Neural progenitor cell (in vitro differentiated cells): ENCODE measurements at regions not wholly inside any gene's neighbourhood (a gene's known extent, or its start where the extent isn't known, plus 50 kb on each side); places are given as distances from the start of the nearest gene placed in this dataset.
A peak's percentile ranks its signal among the peaks of the same experiment; 100 is the strongest.

Experiments
- DNase-seq: peaks from one replicate; pipeline ENCODE4 v3.0.0-alpha.2; 2016; ENCODE audit warnings: low spot score
- H2AFZ ChIP-seq: fragments of 200-600 bp; sonication (generic); replicated peaks from 2 replicates; pipeline ENCODE4 v1.6.1; 2016; ENCODE audit warnings: antibody characterized with exemption
- H3F3A ChIP-seq: fragments of 200-600 bp; sonication (generic); 2 replicates; pipeline ENCODE4 v1.6.1; 2016; ENCODE audit warnings: antibody characterized with exemption, low read depth
- H3K27ac ChIP-seq: fragments of 200-600 bp; sonication (generic); 2 replicates; pipeline ENCODE4 v1.5.1; 2016; ENCODE audit warnings: mild to moderate bottlenecking
- H3K27me3 ChIP-seq: fragments of 200-600 bp; sonication (generic); 2 replicates; pipeline ENCODE4 v1.6.1; 2016; ENCODE audit warnings: mild to moderate bottlenecking, moderate library complexity
- H3K36me3 ChIP-seq: fragments of 200-600 bp; sonication (generic); 2 replicates; pipeline ENCODE4 v1.5.1; 2016
- H3K4me1 ChIP-seq: fragments of 200-600 bp; sonication (generic); 2 replicates; pipeline ENCODE4 v1.6.1; 2016; ENCODE audit warnings: mixed run types
- H3K4me2 ChIP-seq: fragments of 200-600 bp; sonication (generic); 2 replicates; pipeline ENCODE4 v1.6.1; 2016
- H3K4me3 ChIP-seq: fragments of 200-600 bp; sonication (generic); 2 replicates; pipeline ENCODE4 v1.5.1; 2016
- H3K79me2 ChIP-seq: fragments of 200-600 bp; sonication (generic); 2 replicates; pipeline ENCODE4 v1.6.1; 2016; ENCODE audit warnings: low read depth
- H3K9ac ChIP-seq: fragments of 200-600 bp; sonication (generic); 2 replicates; pipeline ENCODE4 v1.6.1; 2016
- H3K9me3 ChIP-seq: fragments of 200-600 bp; sonication (generic); 2 replicates; pipeline ENCODE4 v1.5.1; 2016; ENCODE audit warnings: low read depth
- H4K20me1 ChIP-seq: fragments of 200-600 bp; sonication (generic); 2 replicates; pipeline ENCODE4 v1.6.1; 2016; ENCODE audit warnings: low read depth
- H3K27ac Mint-ChIP-seq: 3 replicates; pipeline ENCODE4 v1.8.0; 2021; ENCODE audit warnings: mixed read lengths
- H3K27me3 Mint-ChIP-seq: 2 replicates; pipeline ENCODE4 v1.8.0; 2022; ENCODE audit warnings: low read depth, mild to moderate bottlenecking, inconsistent platforms, moderate library complexity, mixed read lengths; ENCODE audit not compliant: insufficient read depth
- H3K36me3 Mint-ChIP-seq: 3 replicates; pipeline ENCODE4 v1.8.0; 2021; ENCODE audit warnings: mixed read lengths
- H3K4me1 Mint-ChIP-seq: 3 replicates; pipeline ENCODE4 v1.8.0; 2021; ENCODE audit warnings: mixed read lengths
- H3K4me3 Mint-ChIP-seq: 3 replicates; pipeline ENCODE4 v1.8.0; 2021; ENCODE audit warnings: mild to moderate bottlenecking, moderate library complexity, mixed read lengths
- H3K9me3 Mint-ChIP-seq: 3 replicates; pipeline ENCODE4 v1.8.0; 2020; ENCODE audit warnings: mixed read lengths
- CTCF ChIP-seq: fragments of 200-600 bp; sonication (generic); IDR thresholded peaks from 2 replicates; pipeline ENCODE4 v1.5.1; 2017; ENCODE audit warnings: antibody characterized with exemption, mild to moderate bottlenecking
- EZH2 ChIP-seq: fragments of 200-600 bp; sonication (generic); IDR thresholded peaks from 2 replicates; pipeline ENCODE4 v1.6.1; 2017; ENCODE audit warnings: antibody characterized with exemption, mild to moderate bottlenecking, moderate library complexity
- EZH2phosphoT487 ChIP-seq: fragments of 200-600 bp; sonication (generic); IDR thresholded peaks from 2 replicates; pipeline ENCODE4 v1.6.1; 2017; ENCODE audit warnings: antibody characterized with exemption

GRCh38 chr10:111558211-111558610 is 481.4 kb downstream of the ADRA2A start:
- Histone ChIP-seq H2AFZ (no peak overlapping the region), H3F3A (no peaks in the 10 kb centered on the region), H3K4me3 (no peak overlapping the region), H3K9me3 (no peaks in the 10 kb centered on the region), H3K36me3 (no peaks in the 10 kb centered on the region), H4K20me1 (no peaks in the 10 kb centered on the region), H3K4me2 (no peak overlapping the region), H3K9ac (no peak overlapping the region), H3K4me1 (no peaks in the 10 kb centered on the region), H3K27ac (no peak overlapping the region), H3K27me3 (no peaks in the 10 kb centered on the region), H3K79me2 (no peaks in the 10 kb centered on the region)
- no peaks in the 10 kb centered on the region for H3K27me3 Mint-ChIP-seq
- no peak for DNase-seq
- H3K36me3 Mint-ChIP-seq = no peaks in the 10 kb centered on the region
- no peaks in the 10 kb centered on the region for H3K4me1 Mint-ChIP-seq
- no peaks in the 10 kb centered on the region for H3K9me3 Mint-ChIP-seq
- TF ChIP-seq EZH2 = no peak
- H3K4me3 Mint-ChIP-seq = no peak overlapping the region
- no peak overlapping the region for H3K27ac Mint-ChIP-seq

GRCh38 chr10:111560027-111560426 is 483.2 kb downstream of the ADRA2A start:
- no peaks in the 10 kb centered on the region for H3K36me3 ChIP-seq
- H4K20me1 ChIP-seq = no peaks in the 10 kb centered on the region
- Mint-ChIP-seq H3K4me3 (no peak overlapping the region), H3K9me3 (no peaks in the 10 kb centered on the region), H3K36me3 (no peaks in the 10 kb centered on the region), H3K27ac (no peak overlapping the region), H3K27me3 (no peaks in the 10 kb centered on the region), H3K4me1 (no peaks in the 10 kb centered on the region)
- H3K9me3 ChIP-seq = no peaks in the 10 kb centered on the region
- DNase-seq = no peak
- no peak overlapping the region for H2AFZ ChIP-seq
- H3K27ac ChIP-seq = no peak overlapping the region
- H3K27me3 ChIP-seq = no peaks in the 10 kb centered on the region
- H3F3A ChIP-seq = no peaks in the 10 kb centered on the region
- H3K79me2 ChIP-seq = no peaks in the 10 kb centered on the region
- H3K4me3 ChIP-seq = no peak overlapping the region
- no peak overlapping the region for H3K9ac ChIP-seq
- TF ChIP-seq CTCF (no peak), EZH2 (no peak), EZH2phosphoT487 (no peak)
- no peaks in the 10 kb centered on the region for H3K4me1 ChIP-seq
- H3K4me2 ChIP-seq = no peak overlapping the region

GRCh38 chr10:111561124-111561523 is 484.3 kb downstream of the ADRA2A start:
- DNase-seq = no peak
- Mint-ChIP-seq H3K9me3 (no peaks in the 10 kb centered on the region), H3K36me3 (no peaks in the 10 kb centered on the region), H3K27me3 (no peaks in the 10 kb centered on the region), H3K27ac (no peak overlapping the region), H3K4me3 (no peak overlapping the region), H3K4me1 (no peaks in the 10 kb centered on the region)
- Histone ChIP-seq H3K27ac (no peak overlapping the region), H3K36me3 (no peaks in the 10 kb centered on the region), H4K20me1 (no peaks in the 10 kb centered on the region), H3F3A (no peaks in the 10 kb centered on the region), H3K27me3 (no peaks in the 10 kb centered on the region), H3K79me2 (no peaks in the 10 kb centered on the region), H2AFZ (no peak overlapping the region), H3K4me3 (no peak overlapping the region), H3K9me3 (no peaks in the 10 kb centered on the region), H3K4me1 (no peaks in the 10 kb centered on the region), H3K9ac (no peak overlapping the region), H3K4me2 (no peak overlapping the region)
- no peak for TF ChIP-seq EZH2
- TF ChIP-seq EZH2phosphoT487 = no peak
- no peak for TF ChIP-seq CTCF

- no peaks in the 10 kb centered on the region for H3K27me3 ChIP-seq
- H3K4me3 ChIP-seq = no peak overlapping the region
- Mint-ChIP-seq H3K36me3 (no peaks in the 10 kb centered on the region), H3K4me3 (no peak overlapping the region), H3K27me3 (no peaks in the 10 kb centered on the region), H3K9me3 (no peaks in the 10 kb centered on the region), H3K4me1 (no peaks in the 10 kb centered on the region), H3K27ac (no peak overlapping the region)
- peak overlapping the region; percentile 34 for H2AFZ ChIP-seq
- H3K36me3 ChIP-seq = no peaks in the 10 kb centered on the region
- no peak overlapping the region for H3K27ac ChIP-seq
- H3K9me3 ChIP-seq = no peaks in the 10 kb centered on the region
- no peaks in the 10 kb centered on the region for H3K4me1 ChIP-seq
- DNase-seq = no peak
- H4K20me1 ChIP-seq = no peaks in the 10 kb centered on the region
- H3K79me2 ChIP-seq = no peaks in the 10 kb centered on the region
- no peak overlapping the region for H3K4me2 ChIP-seq
- TF ChIP-seq EZH2phosphoT487 (no peak), EZH2 (no peak), CTCF (no peak)
- no peaks in the 10 kb centered on the region for H3F3A ChIP-seq
- H3K9ac ChIP-seq = no peak overlapping the region
These were observed 488.7 kb downstream of the ADRA2A start for GRCh38 chr10:111565542-111565941.
